Neural cell (in vitro differentiated cells): ENCODE measurements at regions not wholly inside any gene's neighbourhood (a gene's known extent, or its start where the extent isn't known, plus 50 kb on each side); places are given as distances from the start of the nearest gene placed in this dataset.
A peak's percentile ranks its signal among the peaks of the same experiment; 100 is the strongest.

Source experiments
- H2AFZ ChIP-seq: fragments of 200-600, 300-800 bp; sonication (generic), shearing (Covaris generic); 2 replicates; pipeline ENCODE4 v1.6.0; 2014; ENCODE audit warnings: low read depth, mild to moderate bottlenecking, antibody characterized with exemption, low read length, moderate library complexity
- H3F3A ChIP-seq: fragments of 200-600 bp; shearing (Covaris generic); 2 replicates; pipeline ENCODE4 v1.6.1; 2016; ENCODE audit warnings: mild to moderate bottlenecking, moderate library complexity, mixed read lengths, antibody characterized with exemption, low read length; ENCODE audit not compliant: insufficient read depth, poor library complexity, severe bottlenecking
- H3K27ac ChIP-seq: fragments of 200-600, 300-800 bp; sonication (generic), shearing (Covaris generic); 2 replicates; pipeline ENCODE4 v1.5.1; 2014; ENCODE audit warnings: mild to moderate bottlenecking, low read length, moderate library complexity
- H3K27me3 ChIP-seq: fragments of 300-800, 200-600 bp; sonication (generic), shearing (Covaris generic); 2 replicates; pipeline ENCODE4 v1.6.0; 2014; ENCODE audit warnings: mild to moderate bottlenecking, low read depth, low read length, moderate library complexity; ENCODE audit not compliant: insufficient read depth
- H3K36me3 ChIP-seq: fragments of 300-800, 200-600 bp; sonication (generic), shearing (Covaris generic); 2 replicates; pipeline ENCODE4 v1.5.1; 2014; ENCODE audit warnings: mild to moderate bottlenecking, antibody characterized with exemption, low read length, moderate library complexity; ENCODE audit not compliant: insufficient read depth
- H3K4me2 ChIP-seq: fragments of 300-800, 200-600 bp; sonication (generic), shearing (Covaris generic); 2 replicates; pipeline ENCODE4 v1.6.0; 2014; ENCODE audit warnings: mild to moderate bottlenecking, low read length
- H3K4me3 ChIP-seq: fragments of 300-800, 200-600 bp; sonication (generic), shearing (Covaris generic); 2 replicates; pipeline ENCODE4 v1.5.1; 2014; ENCODE audit warnings: mild to moderate bottlenecking, low read length, moderate library complexity
- H3K79me2 ChIP-seq: fragments of 200-600 bp; shearing (Covaris generic); replicated peaks from 2 replicates; pipeline ENCODE4 v1.6.0; 2014; ENCODE audit warnings: mild to moderate bottlenecking, low read length, moderate library complexity; ENCODE audit not compliant: insufficient read depth
- H3K9ac ChIP-seq: fragments of 300-800, 200-600 bp; sonication (generic), shearing (Covaris generic); 2 replicates; pipeline ENCODE4 v1.6.1; 2016; ENCODE audit warnings: mild to moderate bottlenecking, low read length, mixed read lengths
- H3K9me2 ChIP-seq: fragments of 200-600 bp; shearing (Covaris generic); 2 replicates; pipeline ENCODE4 v1.6.1; 2016; ENCODE audit warnings: mild to moderate bottlenecking, low read length, mixed read lengths; ENCODE audit not compliant: insufficient read depth
- H3K9me3 ChIP-seq: fragments of 200-600, 300-800 bp; sonication (generic), shearing (Covaris generic); 2 replicates; pipeline ENCODE4 v1.6.1; 2016; ENCODE audit warnings: mild to moderate bottlenecking, mixed run types, low read length, moderate library complexity, mixed read lengths
- H4K20me1 ChIP-seq: fragments of 200-600 bp; shearing (Covaris generic); 2 replicates; pipeline ENCODE4 v1.6.1; 2016; ENCODE audit warnings: mild to moderate bottlenecking, mixed run types; ENCODE audit not compliant: insufficient read depth
- CTCF ChIP-seq: fragments of 450-650 bp; IDR thresholded peaks from 2 replicates; pipeline ENCODE4 v1.5.1; 2014; ENCODE audit warnings: antibody characterized with exemption, mild to moderate bottlenecking, moderate library complexity; ENCODE audit not compliant: poor library complexity, severe bottlenecking
- EP300 ChIP-seq: fragments of 450-650 bp; conservative IDR thresholded peaks from 2 replicates; pipeline ENCODE4 v1.6.1; 2014; ENCODE audit warnings: antibody characterized with exemption, mild to moderate bottlenecking, moderate library complexity; ENCODE audit not compliant: poor library complexity, severe bottlenecking
- EZH2 ChIP-seq: fragments of 200-600, 300-800 bp; shearing (Covaris generic), sonication (generic); IDR thresholded peaks from 2 replicates; pipeline ENCODE4 v1.6.1; 2014; ENCODE audit warnings: antibody characterized with exemption, low read length, borderline replicate concordance, mild to moderate bottlenecking; ENCODE audit not compliant: insufficient read depth, poor library complexity, severe bottlenecking
- MXI1 ChIP-seq: fragments of 450-650 bp; conservative IDR thresholded peaks from 2 replicates; pipeline ENCODE4 v1.6.1; 2014; ENCODE audit warnings: antibody characterized with exemption, mild to moderate bottlenecking; ENCODE audit not compliant: poor library complexity, severe bottlenecking
- POLR2AphosphoS5 ChIP-seq: IDR thresholded peaks from 2 replicates; pipeline ENCODE4 v1.6.1; 2012
- RAD21 ChIP-seq: fragments of 450-650 bp; conservative IDR thresholded peaks from 2 replicates; pipeline ENCODE4 v1.6.1; 2014; ENCODE audit warnings: antibody characterized with exemption, mild to moderate bottlenecking, moderate library complexity
- REST ChIP-seq: IDR thresholded peaks from 2 replicates; pipeline ENCODE4 v1.6.1; 2012; ENCODE audit warnings: borderline replicate concordance
- SMC3 ChIP-seq: fragments of 450-650 bp; conservative IDR thresholded peaks from 2 replicates; pipeline ENCODE4 v1.6.1; 2014; ENCODE audit warnings: antibody characterized with exemption, mild to moderate bottlenecking, moderate library complexity; ENCODE audit not compliant: poor library complexity
- TAF1 ChIP-seq: IDR thresholded peaks from 2 replicates; pipeline ENCODE4 v1.6.1; 2012; ENCODE audit warnings: low read depth

- H3K4me3 ChIP-seq = no peak overlapping the region
- H3K36me3 ChIP-seq = no peaks in the 10 kb centered on the region
- H3K9ac ChIP-seq = no peak overlapping the region
- H3K4me2 ChIP-seq = no peak overlapping the region
- no peak overlapping the region for H2AFZ ChIP-seq
- H3K27me3 ChIP-seq = no peaks in the 10 kb centered on the region
- H3F3A ChIP-seq = no peaks in the 10 kb centered on the region
- no peaks in the 10 kb centered on the region for H4K20me1 ChIP-seq
- TF ChIP-seq MXI1 = no peak
- TF ChIP-seq EP300 = no peak
- H3K9me3 ChIP-seq = no peaks in the 10 kb centered on the region
- H3K27ac ChIP-seq = no peak overlapping the region
- H3K9me2 ChIP-seq = no peaks in the 10 kb centered on the region
- no peaks in the 10 kb centered on the region for H3K79me2 ChIP-seq
Observed at GRCh38 chr11:29449281-29450074, 567.4 kb downstream of the KCNA4 start.

- Histone ChIP-seq H3K4me3 (no peak overlapping the region), H2AFZ (no peak overlapping the region), H4K20me1 (no peaks in the 10 kb centered on the region), H3K4me2 (no peak overlapping the region), H3K27me3 (no peaks in the 10 kb centered on the region), H3K27ac (no peak overlapping the region), H3K9ac (no peak overlapping the region), H3K9me3 (no peaks in the 10 kb centered on the region), H3F3A (no peaks in the 10 kb centered on the region), H3K9me2 (no peaks in the 10 kb centered on the region), H3K79me2 (no peaks in the 10 kb centered on the region), H3K36me3 (no peaks in the 10 kb centered on the region)
- TF ChIP-seq CTCF (peak; percentile 85), SMC3 (peak; percentile 94), RAD21 (peak; percentile 94), POLR2AphosphoS5 (no peak), EP300 (no peak)
Observed at GRCh38 chr11:29448246-29448877, 568.5 kb downstream of the KCNA4 start.

DNA sequence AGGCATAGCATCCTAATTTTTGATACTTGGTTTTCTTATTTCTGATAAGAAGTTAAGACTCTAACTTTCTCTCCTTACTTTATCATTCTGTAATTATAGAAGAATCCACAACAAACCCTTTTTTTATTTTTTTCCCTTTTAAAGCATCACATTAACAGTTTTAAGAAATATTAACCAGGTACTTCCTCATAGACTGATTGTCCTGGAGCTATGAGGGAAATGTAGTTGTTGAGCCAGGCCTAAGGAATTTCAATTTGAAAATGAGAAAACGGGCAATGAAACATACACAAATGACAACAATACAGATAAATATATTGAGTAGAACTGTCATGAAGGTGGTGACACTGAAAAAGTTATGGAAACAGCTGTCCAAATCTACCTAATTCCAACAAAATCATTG lies 569.0 kb downstream of the KCNA4 start:
- no peak overlapping the region for H3K4me2 ChIP-seq
- H3F3A ChIP-seq = no peaks in the 10 kb centered on the region
- TF ChIP-seq TAF1 (no peak), REST (no peak), EZH2 (no peak), SMC3 (no peak), EP300 (no peak), MXI1 (no peak), POLR2AphosphoS5 (no peak), CTCF (no peak), RAD21 (no peak)
- H3K36me3 ChIP-seq = no peaks in the 10 kb centered on the region
- H3K4me3 ChIP-seq = no peak overlapping the region
- H3K9me2 ChIP-seq = no peaks in the 10 kb centered on the region
- H3K9me3 ChIP-seq = no peaks in the 10 kb centered on the region
- H2AFZ ChIP-seq = no peak overlapping the region
- no peak overlapping the region for H3K27ac ChIP-seq
- H3K27me3 ChIP-seq = no peaks in the 10 kb centered on the region
- H3K79me2 ChIP-seq = no peaks in the 10 kb centered on the region
- no peaks in the 10 kb centered on the region for H4K20me1 ChIP-seq
- H3K9ac ChIP-seq = no peak overlapping the region
